Right hindlimb (tissue), 1 donor: ENCODE measurements at regions not wholly inside any gene's neighbourhood (a gene's known extent, or its start where the extent isn't known, plus 50 kb on each side); places are given as distances from the start of the nearest gene placed in this dataset.
A peak's percentile ranks its signal among the peaks of the same experiment; 100 is the strongest.
"Not testable (repeated sequence)": the region's sequence is repeated elsewhere in the genome, so short reads cannot be mapped to it uniquely, and the experiment has no call there.

Experiments
- DNase-seq: peaks from one replicate; pipeline ENCODE4 v3.0.0-alpha.2; 2018

DNA sequence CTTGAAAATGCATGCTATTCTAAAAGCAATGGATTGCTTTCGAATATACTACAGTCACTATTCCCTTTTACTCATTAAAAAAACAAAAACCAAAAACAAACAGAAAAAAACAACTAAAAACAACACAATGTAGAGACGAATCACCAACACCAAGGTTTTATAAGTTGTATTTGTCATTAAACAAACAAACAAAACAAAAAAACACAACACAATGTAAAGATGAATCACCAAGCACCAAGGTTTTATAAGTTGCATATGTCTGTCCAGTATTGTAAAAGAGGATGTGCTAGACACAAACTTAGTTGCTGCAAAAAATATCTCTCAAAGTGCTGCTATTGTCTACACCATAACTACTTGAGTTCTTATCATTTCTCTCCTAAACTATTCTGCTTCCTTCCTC lies 1269.2 kb downstream of the EFNA5 start:
- DNase-seq, result no peak

DNA sequence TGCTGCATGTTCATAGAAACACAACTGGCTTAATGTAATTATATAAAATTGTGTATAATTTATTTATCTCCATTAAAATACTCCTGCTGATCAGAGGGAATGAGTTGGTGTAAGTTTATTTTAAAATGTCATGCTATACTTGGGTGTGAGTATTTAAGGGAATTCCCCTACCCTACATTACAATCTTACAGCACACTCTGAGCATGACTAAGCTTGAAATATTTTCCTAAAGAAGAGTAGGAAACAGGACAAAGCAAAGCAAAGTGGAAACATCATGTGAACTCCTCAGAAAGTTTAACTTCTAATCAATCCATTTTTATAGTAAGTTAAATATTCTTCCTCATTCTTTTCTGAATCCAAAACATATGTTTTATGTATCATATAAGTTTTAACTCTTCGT lies 1271.3 kb downstream of the EFNA5 start:
- DNase-seq, result no peak

DNA sequence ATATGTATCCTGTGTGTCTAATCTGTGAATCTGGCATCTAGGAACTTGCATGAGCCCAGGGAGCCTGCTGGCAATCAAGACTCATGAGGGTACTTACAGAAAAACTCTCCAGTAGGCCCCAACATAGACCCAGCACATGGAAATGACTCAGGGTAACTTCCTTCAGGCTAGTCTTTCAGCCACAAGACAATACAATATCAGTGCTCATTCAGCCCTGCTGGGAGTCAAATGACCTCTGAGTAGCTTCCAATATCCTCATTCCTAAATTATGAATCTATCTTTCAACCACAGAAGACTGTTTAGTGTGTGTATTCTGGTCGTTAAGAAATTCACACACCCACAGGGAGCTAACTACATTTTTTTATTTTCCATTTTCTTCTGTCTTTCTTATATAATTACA lies 1273.0 kb downstream of the EFNA5 start:
- DNase-seq, result no peak

GRCh38 chr5:106393276-106393675 lies 1277.5 kb downstream of the EFNA5 start:
- DNase-seq, result no peak

DNA sequence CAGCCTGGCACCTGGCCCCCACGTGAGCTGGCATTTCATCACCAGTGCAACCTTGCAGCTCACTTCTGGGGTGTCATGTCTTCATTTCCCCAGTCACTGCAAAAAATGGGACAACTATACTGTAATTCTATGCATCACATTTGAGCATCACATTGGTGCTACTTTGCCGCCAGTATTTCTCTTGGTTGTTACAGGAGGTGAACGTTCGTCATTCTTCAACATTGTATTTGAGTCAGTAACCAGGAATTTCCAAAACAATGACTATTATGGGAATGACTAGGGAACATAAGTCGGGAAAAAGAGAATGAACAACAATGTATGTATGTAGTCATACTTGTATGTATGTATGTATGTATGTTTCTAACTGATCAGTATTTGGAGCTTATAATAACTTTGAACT lies 1278.0 kb downstream of the EFNA5 start:
- no peak for DNase-seq

DNA sequence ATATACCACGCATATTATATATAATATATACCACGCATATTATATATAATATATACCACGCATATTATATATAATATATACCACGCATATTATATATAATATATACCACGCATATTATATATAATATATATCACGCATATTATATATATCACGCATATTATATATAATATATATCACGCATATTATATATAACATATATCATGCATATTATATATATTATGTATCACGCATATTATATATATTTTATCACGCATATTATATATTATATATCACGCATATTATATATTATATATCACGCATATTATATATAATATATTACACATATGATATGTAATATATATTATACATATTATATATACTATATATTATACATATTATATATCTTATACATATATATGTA lies 1283.0 kb downstream of the EFNA5 start:
- not testable (repeated sequence) for DNase-seq

- DNase-seq, result no peak
Measured at GRCh38 chr5:106386287-106386686, 1284.5 kb downstream of the EFNA5 start.

- no peak for DNase-seq
Measured at GRCh38 chr5:106380736-106381135, 1290.0 kb downstream of the EFNA5 start.

- DNase-seq, result no peak
Measured at GRCh38 chr5:106376522-106376921, 1294.2 kb downstream of the EFNA5 start.

DNA sequence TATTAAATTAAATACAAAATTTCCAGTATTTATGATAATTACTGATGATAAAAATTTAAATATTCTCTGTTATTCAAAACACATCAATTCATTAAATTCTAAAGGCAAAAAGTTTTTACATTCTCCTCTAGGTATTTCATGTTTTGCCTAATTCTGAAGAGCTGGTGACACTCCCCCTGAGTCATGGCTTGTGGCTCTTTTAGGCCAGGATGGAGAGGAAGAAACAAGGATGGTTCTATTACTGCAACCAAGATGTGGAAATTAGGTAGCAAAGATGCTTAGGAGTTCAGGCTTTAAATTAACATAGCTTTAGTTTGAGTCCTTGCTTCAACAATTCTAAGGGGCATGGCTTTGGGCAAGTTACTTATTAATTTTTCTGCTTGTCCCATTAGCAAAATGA lies 1295.8 kb downstream of the EFNA5 start:
- no peak for DNase-seq

DNA sequence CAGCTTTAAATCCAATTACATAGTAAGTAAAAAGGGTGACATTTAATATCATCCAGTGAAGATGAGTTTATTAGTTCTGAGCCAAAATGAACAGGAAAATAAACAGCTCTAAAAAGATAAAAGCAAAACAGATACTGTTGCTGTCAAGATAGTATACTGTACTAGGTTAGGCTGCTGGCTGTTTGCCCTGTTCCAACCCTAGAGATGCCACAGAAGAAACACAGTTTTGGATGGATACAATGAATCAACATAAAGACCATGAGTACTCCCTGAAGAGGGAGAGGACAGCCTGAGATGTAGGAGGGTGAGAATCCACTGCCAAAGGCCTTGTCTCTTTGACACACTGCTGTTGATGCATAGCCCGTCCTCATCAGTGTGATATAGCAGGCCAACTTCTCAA lies 1302.7 kb downstream of the EFNA5 start:
- no peak for DNase-seq

DNA sequence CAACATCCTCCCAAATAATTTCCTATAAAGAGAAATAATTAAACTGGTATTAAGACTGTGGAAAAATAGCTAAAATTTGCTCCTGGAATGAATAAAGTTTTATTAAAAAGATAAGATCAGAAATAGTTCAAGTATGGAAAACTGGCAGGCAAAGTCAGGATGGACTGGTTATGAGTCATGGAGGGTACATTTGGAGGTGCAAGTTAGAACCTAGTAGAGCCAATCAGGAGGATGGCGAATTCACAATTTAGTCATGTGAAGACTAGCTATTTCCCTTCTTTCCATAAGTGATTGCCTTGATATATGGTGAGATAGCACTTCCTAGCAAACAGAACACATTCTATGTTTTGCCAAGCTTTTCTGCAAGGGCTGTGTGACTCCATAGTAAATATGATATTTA lies 1303.5 kb downstream of the EFNA5 start:
- DNase-seq, result no peak

DNA sequence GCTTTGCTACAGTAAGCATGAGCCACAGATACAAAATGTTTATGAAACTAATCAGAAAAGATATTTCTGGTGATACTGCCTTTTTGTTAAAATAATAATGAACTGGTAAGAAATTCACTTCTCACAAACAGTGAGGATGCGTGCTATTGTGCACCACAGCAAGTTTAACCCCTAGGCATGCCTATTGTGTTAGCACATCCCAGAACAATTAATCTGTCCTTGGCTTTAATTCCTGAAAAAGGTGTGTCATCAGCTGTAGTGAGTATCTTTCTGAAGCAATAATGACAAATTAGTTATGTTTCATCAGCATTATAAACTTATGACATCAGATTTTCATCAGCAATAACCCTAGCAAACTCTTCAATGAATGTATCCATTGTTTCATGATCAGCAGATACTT lies 1307.2 kb downstream of the EFNA5 start:
- DNase-seq, result no peak

DNA sequence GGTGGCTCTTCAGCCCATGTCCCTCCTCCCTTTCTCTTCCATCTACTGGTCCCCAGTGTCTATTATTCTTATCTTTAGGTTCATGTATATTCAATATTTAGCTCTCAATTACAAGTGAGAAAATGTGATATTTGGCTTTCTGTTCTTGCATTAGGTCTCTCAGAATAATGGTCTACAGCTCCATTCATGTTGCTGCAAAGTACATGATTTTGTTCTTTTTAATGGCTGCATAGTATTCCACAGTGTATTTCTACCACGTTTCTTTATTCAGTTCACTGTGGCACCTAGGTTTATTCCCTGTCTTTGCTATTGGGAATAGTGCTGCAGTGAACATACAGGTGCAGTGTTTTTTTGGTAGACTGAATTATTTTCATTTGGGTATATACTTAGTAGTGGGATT lies 1308.8 kb downstream of the EFNA5 start:
- DNase-seq, result no peak

- DNase-seq, result no peak
Measured at GRCh38 chr5:106331415-106331814, 1339.3 kb downstream of the EFNA5 start.

DNA sequence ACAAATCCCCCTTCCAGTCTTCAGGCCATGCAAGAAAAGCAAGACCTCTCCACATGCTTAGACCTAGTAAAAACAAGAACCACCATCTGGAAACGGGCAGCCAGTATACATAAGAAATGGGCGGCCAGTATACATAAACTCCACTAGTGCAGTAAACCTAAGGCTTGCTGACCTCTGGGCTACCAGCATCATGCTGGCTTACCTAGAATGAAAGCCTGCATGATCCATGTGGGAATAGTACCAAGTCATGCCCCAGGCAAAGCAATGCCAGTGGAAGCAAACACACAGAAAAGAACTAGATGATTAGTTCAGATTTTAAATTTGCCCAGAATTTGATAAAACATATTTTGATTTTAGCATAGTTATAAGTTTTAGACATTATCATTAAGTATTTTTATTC lies 1346.4 kb downstream of the EFNA5 start:
- DNase-seq, result no peak

GRCh38 chr5:106321242-106321641 lies 1349.5 kb downstream of the EFNA5 start:
- DNase-seq, result no peak

DNA sequence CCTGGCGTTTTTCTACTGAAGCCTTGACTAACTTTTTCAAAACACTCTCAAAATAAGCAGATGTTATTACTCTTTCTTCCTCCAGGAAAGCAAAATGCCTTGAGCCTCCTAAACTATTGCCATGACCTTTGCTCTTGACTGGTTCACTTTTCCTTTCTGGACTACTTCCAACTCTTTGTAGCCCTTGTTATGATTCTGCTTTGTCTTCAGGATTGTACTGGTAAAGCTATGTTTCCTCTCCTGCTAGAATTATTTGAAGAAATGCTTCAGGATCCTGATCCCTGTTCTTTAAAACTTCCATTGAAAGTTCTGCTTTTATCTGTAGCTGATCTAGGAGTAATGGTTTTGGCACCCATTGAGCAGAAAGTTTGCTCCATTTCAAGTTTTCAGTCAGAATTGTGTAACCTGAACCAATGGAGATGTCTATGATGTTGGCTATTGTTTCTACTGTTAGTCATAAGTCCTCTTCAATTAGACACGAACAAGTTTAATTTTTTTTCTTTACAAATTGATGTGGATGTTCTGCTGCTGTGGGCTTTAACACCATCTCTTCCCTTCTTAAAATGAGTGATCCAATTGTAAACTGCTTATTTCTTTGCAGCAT lies 1356.4 kb downstream of the EFNA5 start:
- no peak for DNase-seq

DNA sequence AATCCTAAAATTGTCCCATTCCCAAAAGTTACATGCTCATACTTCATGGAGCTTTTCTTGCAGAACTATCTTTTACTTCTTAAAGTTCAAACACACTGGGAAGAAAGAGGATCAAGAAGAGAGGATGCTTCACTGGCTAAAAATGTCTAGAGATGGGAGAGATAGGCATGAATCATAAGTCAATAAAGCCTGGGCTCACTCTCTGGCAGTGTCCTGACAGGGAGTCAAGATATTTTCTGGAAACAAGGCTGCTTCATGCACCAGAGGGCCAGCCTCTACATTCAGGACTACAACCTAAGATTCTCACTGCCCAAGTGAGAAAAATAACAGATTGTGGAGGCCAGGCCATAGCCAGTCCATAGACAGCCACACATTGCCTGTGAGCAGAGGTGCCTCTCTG lies 1358.4 kb downstream of the EFNA5 start:
- no peak for DNase-seq

DNA sequence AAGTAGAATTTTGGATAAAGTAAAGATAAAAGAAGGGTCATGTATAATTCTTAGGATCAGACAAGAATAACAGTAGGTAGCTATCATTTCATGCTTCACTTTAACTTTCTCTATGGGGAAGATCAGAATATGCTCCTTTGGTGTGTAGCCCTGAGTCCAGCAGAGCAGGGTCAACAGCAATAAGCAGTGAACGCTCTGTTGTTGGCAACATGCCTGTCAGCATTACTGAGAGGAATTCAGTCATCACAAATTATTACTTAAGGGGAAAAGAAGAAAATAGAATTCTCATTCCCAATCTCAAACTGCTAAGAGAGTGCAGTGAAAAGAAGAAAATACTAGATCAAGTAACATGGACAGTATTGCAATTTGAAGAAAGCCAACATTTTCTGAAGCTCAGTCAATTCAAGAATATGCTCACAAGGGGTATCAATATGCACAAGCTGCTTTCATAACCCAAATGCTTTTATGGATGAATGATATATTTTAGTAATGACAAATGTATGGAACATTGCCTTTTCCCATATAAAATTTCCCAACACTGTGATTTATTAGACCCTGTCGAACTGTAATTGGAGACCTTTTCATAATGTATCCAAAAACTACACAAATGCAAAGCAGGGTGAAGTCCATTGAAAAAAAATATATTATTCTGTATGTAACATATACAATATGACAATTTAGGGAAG lies 1359.4 kb downstream of the EFNA5 start:
- DNase-seq, result peak; percentile 39

- DNase-seq, result no peak
Measured at GRCh38 chr5:106307265-106307664, 1363.5 kb downstream of the EFNA5 start.

GRCh38 chr5:106306313-106307028 lies 1364.3 kb downstream of the EFNA5 start:
- no peak for DNase-seq

DNA sequence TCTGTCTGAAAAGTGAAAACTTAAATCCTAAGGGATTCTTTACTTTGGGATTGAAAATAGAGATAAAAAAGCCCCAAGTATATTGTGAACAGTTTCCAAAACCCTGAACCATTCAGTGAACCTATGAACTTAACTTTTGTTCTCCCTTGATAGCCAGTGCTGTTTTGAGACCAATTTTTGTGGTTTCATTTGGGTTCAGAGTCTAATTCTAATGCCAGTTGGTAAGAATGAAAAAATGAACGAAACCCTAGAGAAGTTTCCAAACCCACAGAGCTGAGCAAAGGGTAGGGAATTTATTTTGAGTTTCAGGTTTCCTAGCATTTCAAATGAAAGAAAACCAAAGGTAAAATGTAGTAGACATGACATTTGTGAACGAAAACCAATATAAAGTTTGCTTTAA lies 1366.8 kb downstream of the EFNA5 start:
- DNase-seq, result no peak

DNA sequence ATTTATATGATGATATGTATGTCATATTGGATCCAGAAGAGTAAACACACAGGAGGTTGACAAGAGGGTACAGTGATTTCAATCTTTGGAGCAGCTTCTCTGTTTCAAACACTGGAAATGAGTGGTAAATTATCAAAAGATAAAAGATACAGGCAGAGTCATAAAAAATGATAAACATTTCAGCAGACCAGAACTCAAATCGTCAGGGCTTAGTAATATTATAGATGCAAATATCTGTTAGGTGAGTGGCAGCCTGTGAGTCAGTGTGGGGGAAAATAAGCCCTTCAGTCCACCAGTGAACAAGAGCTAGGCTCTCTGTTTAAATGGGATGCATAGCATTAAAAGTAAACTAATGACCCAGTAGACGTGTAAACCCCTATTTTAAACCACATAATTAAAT lies 1378.1 kb downstream of the EFNA5 start:
- DNase-seq, result no peak
